ENCODE measurements at regions not wholly inside any gene's neighbourhood (a gene's known extent, or its start where the extent isn't known, plus 50 kb on each side); places are given as distances from the start of the nearest gene placed in this dataset.

- no peak for TF ChIP-seq FOXP2 (optimal IDR thresholded peaks at IDR 0.05; ENCODE audit: borderline replicate concordance, extremely low read depth, extremely low read length, insufficient read depth)
- no peak for TF ChIP-seq TAF1 (IDR thresholded peaks at IDR 0.05; ENCODE audit: borderline replicate concordance, insufficient read depth, low read length)
- TF ChIP-seq, protein P1, sequence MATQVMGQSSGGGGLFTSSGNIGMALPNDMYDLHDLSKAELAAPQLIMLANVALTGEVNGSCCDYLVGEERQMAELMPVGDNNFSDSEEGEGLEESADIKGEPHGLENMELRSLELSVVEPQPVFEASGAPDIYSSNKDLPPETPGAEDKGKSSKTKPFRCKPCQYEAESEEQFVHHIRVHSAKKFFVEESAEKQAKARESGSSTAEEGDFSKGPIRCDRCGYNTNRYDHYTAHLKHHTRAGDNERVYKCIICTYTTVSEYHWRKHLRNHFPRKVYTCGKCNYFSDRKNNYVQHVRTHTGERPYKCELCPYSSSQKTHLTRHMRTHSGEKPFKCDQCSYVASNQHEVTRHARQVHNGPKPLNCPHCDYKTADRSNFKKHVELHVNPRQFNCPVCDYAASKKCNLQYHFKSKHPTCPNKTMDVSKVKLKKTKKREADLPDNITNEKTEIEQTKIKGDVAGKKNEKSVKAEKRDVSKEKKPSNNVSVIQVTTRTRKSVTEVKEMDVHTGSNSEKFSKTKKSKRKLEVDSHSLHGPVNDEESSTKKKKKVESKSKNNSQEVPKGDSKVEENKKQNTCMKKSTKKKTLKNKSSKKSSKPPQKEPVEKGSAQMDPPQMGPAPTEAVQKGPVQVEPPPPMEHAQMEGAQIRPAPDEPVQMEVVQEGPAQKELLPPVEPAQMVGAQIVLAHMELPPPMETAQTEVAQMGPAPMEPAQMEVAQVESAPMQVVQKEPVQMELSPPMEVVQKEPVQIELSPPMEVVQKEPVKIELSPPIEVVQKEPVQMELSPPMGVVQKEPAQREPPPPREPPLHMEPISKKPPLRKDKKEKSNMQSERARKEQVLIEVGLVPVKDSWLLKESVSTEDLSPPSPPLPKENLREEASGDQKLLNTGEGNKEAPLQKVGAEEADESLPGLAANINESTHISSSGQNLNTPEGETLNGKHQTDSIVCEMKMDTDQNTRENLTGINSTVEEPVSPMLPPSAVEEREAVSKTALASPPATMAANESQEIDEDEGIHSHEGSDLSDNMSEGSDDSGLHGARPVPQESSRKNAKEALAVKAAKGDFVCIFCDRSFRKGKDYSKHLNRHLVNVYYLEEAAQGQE (IDR thresholded peaks at IDR 0.05; ENCODE audit: insufficient read depth in 1 of 2, low read depth in 2 of 2, low read length in 2 of 2) = no peak
- TF ChIP-seq SIN3A (IDR thresholded peaks at IDR 0.05; ENCODE audit: borderline replicate concordance, insufficient read depth, low read length) = no peak
- TF ChIP-seq POLR2AphosphoS5 (IDR thresholded peaks at IDR 0.05; ENCODE audit: low read depth, low read length) = no peak
These were observed 422.0 kb upstream of the MON1B start for GRCh38 chr16:76768948-76769347.

DNA sequence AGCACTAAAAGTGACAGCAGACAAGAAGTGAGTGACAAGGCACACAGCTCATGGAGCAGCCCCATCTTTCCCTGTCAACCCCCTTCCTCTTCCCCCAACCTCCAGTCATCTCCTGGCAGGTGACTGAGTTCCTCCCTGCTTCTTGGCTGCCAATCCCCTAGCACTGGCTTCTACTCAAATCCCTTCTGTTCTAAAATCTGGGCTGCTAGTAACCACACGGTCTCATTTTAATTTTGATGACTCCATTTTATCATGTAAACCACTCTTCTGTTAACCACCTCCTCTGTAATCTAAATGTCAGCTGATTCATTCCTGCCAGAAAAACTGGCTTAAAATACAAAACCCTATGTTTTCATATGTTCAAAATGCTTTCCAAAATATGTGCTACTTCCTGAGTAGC is 419.8 kb upstream of the MON1B start:
- TF ChIP-seq FOXP2 (optimal IDR thresholded peaks at IDR 0.05; ENCODE audit: borderline replicate concordance, extremely low read depth, extremely low read length, insufficient read depth) (no peak), POLR2AphosphoS5 (IDR thresholded peaks at IDR 0.05; ENCODE audit: low read depth, low read length) (no peak), TAF1 (IDR thresholded peaks at IDR 0.05; ENCODE audit: borderline replicate concordance, insufficient read depth, low read length) (no peak), SIN3A (IDR thresholded peaks at IDR 0.05; ENCODE audit: borderline replicate concordance, insufficient read depth, low read length) (no peak)
- TF ChIP-seq, protein P1 (IDR thresholded peaks at IDR 0.05; ENCODE audit: insufficient read depth in 1 of 2, low read depth in 2 of 2, low read length in 2 of 2) = no peak

- TF ChIP-seq, protein P1 (IDR thresholded peaks at IDR 0.05; ENCODE audit: insufficient read depth in 1 of 2, low read depth in 2 of 2, low read length in 2 of 2) = no peak
- TF ChIP-seq SIN3A (IDR thresholded peaks at IDR 0.05; ENCODE audit: borderline replicate concordance, insufficient read depth, low read length) (no peak), TAF1 (IDR thresholded peaks at IDR 0.05; ENCODE audit: borderline replicate concordance, insufficient read depth, low read length) (no peak), POLR2AphosphoS5 (IDR thresholded peaks at IDR 0.05; ENCODE audit: low read depth, low read length) (no peak), FOXP2 (optimal IDR thresholded peaks at IDR 0.05; ENCODE audit: borderline replicate concordance, extremely low read depth, extremely low read length, insufficient read depth) (no peak)
These were observed 413.1 kb upstream of the MON1B start for GRCh38 chr16:76777721-76778465.

GRCh38 chr16:76780556-76780955 is 410.4 kb upstream of the MON1B start:
- no peak for TF ChIP-seq SIN3A (IDR thresholded peaks at IDR 0.05; ENCODE audit: borderline replicate concordance, insufficient read depth, low read length)
- no peak for TF ChIP-seq FOXP2 (optimal IDR thresholded peaks at IDR 0.05; ENCODE audit: borderline replicate concordance, extremely low read depth, extremely low read length, insufficient read depth)
- TF ChIP-seq, protein P1 (IDR thresholded peaks at IDR 0.05; ENCODE audit: insufficient read depth in 1 of 2, low read depth in 2 of 2, low read length in 2 of 2) = no peak
- TF ChIP-seq POLR2AphosphoS5 (IDR thresholded peaks at IDR 0.05; ENCODE audit: low read depth, low read length) = no peak
- TF ChIP-seq TAF1 (IDR thresholded peaks at IDR 0.05; ENCODE audit: borderline replicate concordance, insufficient read depth, low read length) = no peak
